Mesothelial cell of epicardium (in vitro differentiated cells): ENCODE measurements at regions not wholly inside any gene's neighbourhood (a gene's known extent, or its start where the extent isn't known, plus 50 kb on each side); places are given as distances from the start of the nearest gene placed in this dataset.

ENCODE experiments used
- DNase-seq, 2 experiments: peaks; one replicate each; pipeline ENCODE4 v3.0.0; 2021; ENCODE audit warnings: low spot score in 2 of 2; ENCODE audit not compliant: unreplicated experiment in 2 of 2
- H3K27ac Mint-ChIP-seq: 2 replicates; pipeline ENCODE4 v1.8.0; 2021; ENCODE audit warnings: mixed read lengths
- H3K27me3 Mint-ChIP-seq: 2 replicates; pipeline ENCODE4 v1.8.0; 2021; ENCODE audit warnings: low read depth, mixed read lengths
- H3K36me3 Mint-ChIP-seq: 2 replicates; pipeline ENCODE4 v1.8.0; 2021; ENCODE audit warnings: mixed read lengths
- H3K4me1 Mint-ChIP-seq: 2 replicates; pipeline ENCODE4 v1.8.0; 2021; ENCODE audit warnings: mixed read lengths
- H3K4me3 Mint-ChIP-seq: 2 replicates; pipeline ENCODE4 v1.8.0; 2021; ENCODE audit warnings: mild to moderate bottlenecking, moderate library complexity, mixed read lengths
- H3K9me3 Mint-ChIP-seq: 2 replicates; pipeline ENCODE4 v1.8.0; 2021; ENCODE audit warnings: mixed read lengths
- CTCF ChIP-seq: fragments of 200-600 bp; sonication (generic); IDR thresholded peaks from one replicate; pipeline ENCODE4 v1.5.0; 2021; ENCODE audit warnings: antibody characterized with exemption; ENCODE audit not compliant: unreplicated experiment

DNA sequence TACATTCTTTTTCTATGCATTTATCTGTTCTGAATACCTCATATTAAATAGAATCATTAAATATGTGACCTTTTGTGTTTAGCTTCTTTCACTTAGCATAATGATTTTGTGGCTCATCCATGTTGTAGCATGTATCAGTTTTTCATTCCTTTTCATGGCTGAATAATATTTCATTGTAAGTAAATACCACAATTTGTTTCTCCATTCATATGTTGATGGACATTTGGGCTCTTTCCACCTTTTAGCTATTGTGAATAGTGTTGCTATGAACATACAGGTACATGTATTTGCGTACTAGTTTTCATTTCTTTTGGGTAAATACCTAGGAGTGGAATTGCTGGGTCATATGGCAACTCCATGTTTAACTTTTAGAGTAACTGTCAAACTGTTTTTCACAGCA is 85.1 kb downstream of the GNL3L start:
- peaks cover 15% of the 10 kb centered on the region for H3K36me3 Mint-ChIP-seq
- H3K27ac Mint-ChIP-seq = no peak overlapping the region
- no peak for DNase-seq
- no peaks in the 10 kb centered on the region for H3K4me1 Mint-ChIP-seq
- peaks cover 57% of the 10 kb centered on the region for H3K9me3 Mint-ChIP-seq
- H3K4me3 Mint-ChIP-seq = no peak overlapping the region
- H3K27me3 Mint-ChIP-seq = no peaks in the 10 kb centered on the region
- TF ChIP-seq CTCF = no peak

DNA sequence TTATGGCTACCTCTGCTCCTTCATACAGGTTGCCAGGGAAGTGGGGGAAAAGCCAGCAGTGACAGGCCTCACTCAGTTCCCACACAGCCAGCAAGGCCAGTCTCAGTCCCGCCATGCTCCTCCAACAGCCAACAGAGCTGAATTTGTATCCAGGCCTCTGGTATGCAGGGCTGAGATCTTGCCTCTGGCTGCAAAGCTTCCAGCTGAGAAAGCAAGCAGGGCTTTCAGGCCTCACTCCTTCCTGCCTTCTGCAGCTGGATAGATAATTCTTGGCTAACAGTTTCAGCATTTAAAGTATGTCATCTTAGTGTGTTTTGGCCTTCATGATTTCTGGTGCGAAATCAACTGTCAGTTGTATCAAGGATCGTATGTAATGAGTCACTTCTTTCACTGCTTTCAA is 103.6 kb downstream of the GNL3L start:
- Mint-ChIP-seq H3K4me1 (no peaks in the 10 kb centered on the region), H3K9me3 (peaks cover 67% of the 10 kb centered on the region), H3K4me3 (no peak overlapping the region), H3K27me3 (no peaks in the 10 kb centered on the region), H3K36me3 (peaks cover 4% of the 10 kb centered on the region), H3K27ac (no peak overlapping the region)
- no peak for DNase-seq
- no peak for TF ChIP-seq CTCF

GRCh38 chrX:54639018-54639345 is 109.0 kb downstream of the GNL3L start:
- Mint-ChIP-seq H3K4me1 (peaks cover 10% of the 10 kb centered on the region), H3K27ac (peak overlapping the region; percentile 100), H3K27me3 (no peaks in the 10 kb centered on the region), H3K36me3 (peaks cover 4% of the 10 kb centered on the region), H3K4me3 (peak overlapping the region; percentile 89), H3K9me3 (peaks cover 37% of the 10 kb centered on the region)
- TF ChIP-seq CTCF = no peak
- no peak for DNase-seq

GRCh38 chrX:54639346-54640102 is 109.5 kb downstream of the GNL3L start:
- peak; percentile 71 to 82 for DNase-seq
- Mint-ChIP-seq H3K27me3 (no peaks in the 10 kb centered on the region), H3K4me1 (peaks cover 10% of the 10 kb centered on the region), H3K27ac (peak overlapping the region; percentile 100), H3K9me3 (peaks cover 37% of the 10 kb centered on the region), H3K36me3 (peaks cover 4% of the 10 kb centered on the region), H3K4me3 (peak overlapping the region; percentile 89)
- TF ChIP-seq CTCF = peak; percentile 66

DNA sequence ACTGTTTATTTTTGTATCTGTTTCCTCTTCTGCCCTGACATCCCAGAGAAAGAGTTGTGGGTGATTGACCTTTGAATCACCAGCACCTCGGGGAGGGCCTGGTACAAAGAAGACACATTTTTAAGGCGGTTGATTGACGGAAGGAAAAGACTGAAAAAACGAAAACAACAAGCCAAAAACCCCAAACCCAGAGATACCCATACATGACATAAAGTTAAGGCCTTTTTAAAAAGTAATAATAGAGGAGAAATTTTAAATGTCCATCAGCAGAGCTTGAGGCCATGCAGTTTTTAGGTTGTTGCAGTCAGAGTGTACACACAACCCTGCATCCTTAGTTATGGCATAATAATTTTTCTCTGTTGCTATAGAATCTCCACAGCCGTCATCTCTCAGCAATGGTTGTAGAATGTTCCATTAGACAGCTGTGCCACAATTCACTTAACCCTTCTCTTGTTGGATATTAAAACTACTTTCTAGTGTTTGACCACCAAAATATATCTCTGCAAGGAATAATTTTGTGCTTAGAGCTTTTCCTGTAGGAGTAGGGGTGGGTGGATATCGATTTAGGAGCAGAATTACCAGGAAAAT is 110.2 kb downstream of the GNL3L start:
- H3K4me3 Mint-ChIP-seq = peak overlapping the region; percentile 89
- DNase-seq = no peak
- H3K27me3 Mint-ChIP-seq = no peaks in the 10 kb centered on the region
- peaks cover 10% of the 10 kb centered on the region for H3K4me1 Mint-ChIP-seq
- peak overlapping the region; percentile 100 for H3K27ac Mint-ChIP-seq
- peaks cover under 1% of the 10 kb centered on the region for H3K36me3 Mint-ChIP-seq
- peaks cover 33% of the 10 kb centered on the region for H3K9me3 Mint-ChIP-seq
- peak; percentile 2 for TF ChIP-seq CTCF
